Duodenal mucosa (tissue), 2 donors: ENCODE measurements at regions not wholly inside any gene's neighbourhood (a gene's known extent, or its start where the extent isn't known, plus 50 kb on each side); places are given as distances from the start of the nearest gene placed in this dataset.

Experiments
- H3K27ac ChIP-seq: one replicate; pipeline ENCODE4 v1.7.0; 2013; ENCODE audit warnings: low read depth, low read length
- H3K27me3 ChIP-seq, 2 donors: one replicate each; pipeline ENCODE4 v1.7.0; 2013; ENCODE audit warnings: low read length in 2 of 2, control low read depth in 1 of 2; ENCODE audit not compliant: insufficient read depth in 2 of 2, control insufficient read depth in 1 of 2
- H3K36me3 ChIP-seq, 2 donors: one replicate each; pipeline ENCODE4 v1.7.0; 2013; ENCODE audit warnings: low read length in 2 of 2, control low read depth in 1 of 2; ENCODE audit not compliant: insufficient read depth in 2 of 2, control insufficient read depth in 1 of 2
- H3K4me1 ChIP-seq, 2 donors: one replicate each; pipeline ENCODE4 v1.7.0; 2013; ENCODE audit warnings: low read length in 2 of 2, control low read depth in 1 of 2; ENCODE audit not compliant: insufficient read depth in 2 of 2, control insufficient read depth in 1 of 2
- H3K4me3 ChIP-seq, 2 donors: one replicate each; pipeline ENCODE4 v1.7.0; 2013; ENCODE audit warnings: low read length in 2 of 2, low read depth in 1 of 2
- H3K9ac ChIP-seq, 2 donors: one replicate each; pipeline ENCODE4 v1.7.0; 2013; ENCODE audit warnings: low read length in 2 of 2, low read depth in 1 of 2
- H3K9me3 ChIP-seq, 2 donors: one replicate each; pipeline ENCODE4 v1.7.0; 2013; ENCODE audit warnings: low read length in 2 of 2, control low read depth in 1 of 2; ENCODE audit not compliant: control insufficient read depth in 1 of 2

DNA sequence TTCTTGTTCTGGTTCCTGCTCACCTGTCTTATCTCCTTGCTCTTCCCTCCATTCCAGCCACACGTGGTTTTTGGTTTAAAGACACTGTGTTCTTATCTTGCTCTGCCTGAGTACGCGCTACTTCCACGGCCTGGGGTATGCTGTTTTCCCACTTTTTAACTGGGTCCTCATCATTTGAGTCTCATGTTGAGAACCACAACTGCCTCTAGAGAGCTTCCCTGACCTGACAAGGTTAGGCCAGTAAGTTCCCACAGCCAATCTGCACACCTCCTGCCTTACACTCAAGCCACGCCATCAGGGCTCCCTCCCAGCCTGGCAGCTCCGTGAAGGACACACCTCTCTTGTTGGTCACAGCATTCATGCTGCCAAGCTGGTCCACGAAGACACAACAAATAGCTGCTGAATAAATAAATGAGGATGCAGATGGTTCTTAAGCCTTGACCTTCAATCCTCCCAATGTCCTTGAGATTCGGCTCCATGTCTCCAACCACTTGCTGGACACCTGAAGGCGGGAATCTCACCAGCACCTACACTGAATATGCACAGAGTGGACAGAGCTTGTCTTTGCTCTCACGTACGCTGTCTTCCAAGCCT, 201.7 kb upstream of the KLF14 start:
- H3K4me3 ChIP-seq: no peak overlapping the region

DNA sequence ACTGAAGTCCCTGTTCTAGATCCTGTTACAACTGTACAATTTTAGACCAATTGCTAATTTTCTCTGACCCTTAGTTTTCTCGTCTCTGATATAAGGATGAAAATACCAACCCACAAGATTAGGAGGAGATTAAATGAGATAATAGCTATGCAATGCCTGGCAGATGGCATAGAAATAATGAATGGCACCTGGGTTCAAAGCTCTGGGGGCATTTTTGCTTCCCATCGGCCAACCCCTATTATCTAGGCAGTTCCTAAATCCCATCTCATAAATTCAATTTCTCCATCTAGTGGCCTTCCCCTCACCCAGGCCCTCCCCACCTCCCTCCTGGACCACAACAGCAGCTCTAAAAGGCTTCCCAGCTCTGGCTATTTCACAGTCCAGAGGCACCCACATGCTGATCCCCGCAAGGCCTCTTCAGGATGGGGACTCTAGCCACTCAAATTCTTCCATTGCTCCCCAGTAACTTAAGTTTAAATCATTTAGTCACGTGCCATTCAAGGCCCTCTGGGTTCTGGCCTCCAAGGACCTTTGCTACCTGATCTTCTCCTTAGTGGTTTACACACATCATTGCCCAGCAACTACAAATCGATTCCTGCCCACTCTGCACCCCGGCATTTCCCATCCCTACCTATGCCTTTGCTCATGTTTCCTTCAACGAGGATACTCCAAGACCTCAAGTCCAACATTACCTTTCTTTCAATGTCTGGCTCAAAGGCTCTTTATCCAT, 202.4 kb upstream of the KLF14 start:
- Histone ChIP-seq H3K9ac (no peak overlapping the region), H3K9me3 (no peaks in the 10 kb centered on the region), H3K27ac (no peak overlapping the region), H3K36me3 (peaks cover 7 to 9% of the 10 kb centered on the region in 2 donors), H3K4me3 (no peak overlapping the region), H3K27me3 (no peaks in the 10 kb centered on the region), H3K4me1 (peaks cover 20 to 26% of the 10 kb centered on the region in 2 donors)

More for the DNA sequence above, 201.7 kb upstream of the KLF14 start:
- H3K27me3 ChIP-seq: no peaks in the 10 kb centered on the region
- H3K9ac ChIP-seq: no peak overlapping the region
- H3K36me3 ChIP-seq: peaks cover 7 to 9% of the 10 kb centered on the region in 2 donors
- no peaks in the 10 kb centered on the region for H3K9me3 ChIP-seq
- peaks cover 20 to 28% of the 10 kb centered on the region in 2 donors for H3K4me1 ChIP-seq
- H3K27ac ChIP-seq: no peak overlapping the region

DNA sequence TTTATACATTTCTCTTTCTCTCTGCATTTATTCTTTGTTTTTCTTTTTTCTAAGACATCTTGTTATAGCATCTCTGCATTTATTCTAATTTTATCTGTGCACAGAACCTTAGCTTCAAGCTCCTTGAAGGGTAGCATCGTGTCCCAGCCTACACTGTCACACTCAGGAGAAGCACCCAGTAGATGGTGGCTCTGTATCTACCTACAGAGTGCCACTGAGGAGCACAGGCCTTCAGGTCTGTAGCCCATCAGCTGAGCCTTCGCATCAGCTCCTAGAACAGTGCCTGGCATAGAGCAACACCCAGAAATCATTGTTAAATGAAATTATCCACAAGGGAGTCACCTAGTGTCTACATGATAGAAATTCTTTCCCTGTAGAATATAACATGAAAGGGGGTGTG, 203.0 kb upstream of the KLF14 start:
- peaks cover 7 to 9% of the 10 kb centered on the region in 2 donors for H3K36me3 ChIP-seq
- no peaks in the 10 kb centered on the region for H3K27me3 ChIP-seq
- H3K9me3 ChIP-seq: no peaks in the 10 kb centered on the region
- H3K4me3 ChIP-seq: no peak overlapping the region
- no peak overlapping the region for H3K27ac ChIP-seq
- H3K4me1 ChIP-seq: peaks cover 21 to 26% of the 10 kb centered on the region in 2 donors
- no peak overlapping the region for H3K9ac ChIP-seq

DNA sequence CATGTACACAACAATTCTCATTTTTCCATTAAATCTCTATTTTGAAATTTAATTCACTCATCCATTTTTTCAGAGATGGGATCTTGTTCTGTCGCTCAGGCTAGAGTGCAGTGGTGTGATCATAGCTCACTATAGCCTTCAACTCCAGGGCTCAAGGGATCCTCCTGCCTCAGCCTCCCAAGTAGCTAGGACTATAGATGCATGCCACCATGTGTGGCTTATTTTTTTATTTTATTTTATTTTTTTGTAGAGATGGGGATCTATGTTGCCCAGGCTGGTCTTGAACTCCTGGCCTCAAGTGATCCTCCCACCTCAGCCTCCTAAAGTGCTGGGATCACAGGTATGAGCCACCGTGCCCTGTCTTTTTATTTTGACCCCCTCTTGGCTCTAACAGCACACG, 203.8 kb upstream of the KLF14 start:
- Histone ChIP-seq H3K27me3 (no peaks in the 10 kb centered on the region), H3K9me3 (no peaks in the 10 kb centered on the region), H3K4me3 (no peak overlapping the region), H3K36me3 (peaks cover 5 to 7% of the 10 kb centered on the region in 2 donors), H3K4me1 (peaks cover 27 to 34% of the 10 kb centered on the region in 2 donors), H3K9ac (no peak overlapping the region), H3K27ac (no peak overlapping the region)

DNA sequence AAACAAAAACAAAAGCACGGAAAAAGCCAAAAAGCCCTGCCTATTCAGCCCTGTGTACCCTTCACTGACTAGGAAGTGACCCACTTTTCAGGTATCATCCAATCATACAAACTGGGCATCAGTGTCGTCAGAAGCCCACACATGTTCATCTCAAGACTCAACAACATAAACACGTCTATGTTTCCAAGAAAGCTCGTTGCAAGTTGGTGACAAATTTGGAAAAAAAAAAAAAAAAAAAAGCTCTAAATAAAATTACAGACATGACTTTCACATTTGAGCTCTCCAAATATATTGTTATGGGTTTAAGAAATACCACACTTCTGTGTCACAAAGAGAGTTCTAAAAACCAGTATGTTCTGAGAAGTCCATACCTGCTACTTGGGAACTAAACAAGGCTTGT, 204.7 kb upstream of the KLF14 start:
- Histone ChIP-seq H3K9me3 (no peaks in the 10 kb centered on the region), H3K9ac (no peak overlapping the region), H3K4me1 (peaks cover 31 to 42% of the 10 kb centered on the region in 2 donors), H3K4me3 (no peak overlapping the region), H3K36me3 (peaks cover 4 to 7% of the 10 kb centered on the region in 2 donors), H3K27ac (no peak overlapping the region), H3K27me3 (no peaks in the 10 kb centered on the region)

DNA sequence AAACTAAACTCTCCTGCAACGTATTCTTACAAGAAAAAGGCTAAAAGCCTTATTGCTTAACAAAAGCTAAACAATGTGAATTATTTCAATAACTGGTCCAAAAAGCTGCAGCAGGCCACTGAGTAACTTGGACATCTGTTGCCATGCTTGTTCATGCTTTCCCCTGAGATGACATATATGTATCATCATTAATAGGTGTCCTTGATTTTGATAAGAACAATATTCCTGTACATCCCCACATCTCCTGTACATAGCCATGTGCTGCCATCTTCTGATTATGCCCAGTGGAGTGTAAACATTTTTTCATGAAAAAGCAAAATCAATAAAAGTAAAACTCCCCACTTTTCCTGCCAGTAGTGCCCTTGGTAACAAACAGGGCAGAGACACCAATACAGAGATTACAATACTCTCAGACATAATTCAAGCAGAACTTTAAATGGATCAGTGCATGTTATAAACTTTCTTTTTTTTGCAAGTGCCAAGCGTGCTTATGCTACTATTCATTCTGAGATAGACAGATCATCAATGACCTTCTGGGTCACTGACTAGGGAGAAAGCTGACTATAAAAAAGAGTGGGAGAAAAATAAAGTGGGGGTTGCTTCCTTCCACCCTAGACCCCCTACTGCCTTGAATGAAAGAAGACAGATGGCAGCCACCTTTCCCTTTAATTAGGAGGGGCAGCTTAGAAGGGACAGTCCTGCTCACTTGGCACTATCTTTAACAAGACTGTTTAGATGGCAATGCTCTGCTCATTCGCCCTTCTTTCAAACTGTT, 205.5 kb upstream of the KLF14 start:
- no peaks in the 10 kb centered on the region for H3K27me3 ChIP-seq
- H3K4me3 ChIP-seq: peak overlapping the region; percentile 71 to 82
- no peaks in the 10 kb centered on the region for H3K9me3 ChIP-seq
- H3K36me3 ChIP-seq: peaks cover 4 to 7% of the 10 kb centered on the region in 2 donors
- H3K27ac ChIP-seq: peak overlapping the region; percentile 25
- peak overlapping the region; percentile 48 to 90 for H3K9ac ChIP-seq
- peaks cover 36 to 47% of the 10 kb centered on the region in 2 donors for H3K4me1 ChIP-seq

- H3K9ac ChIP-seq: peak overlapping the region; percentile 83 to 90
- H3K27ac ChIP-seq: peak overlapping the region; percentile 25
Observed at GRCh38 chr7:130940326-130940725, 206.3 kb upstream of the KLF14 start.

GRCh38 chr7:130940907-130941306, 206.9 kb upstream of the KLF14 start:
- H3K4me3 ChIP-seq: peak overlapping the region; percentile 71 to 82
- H3K9ac ChIP-seq: peak overlapping the region; percentile 83 to 90

More at GRCh38 chr7:130940326-130940725, 206.3 kb upstream of the KLF14 start:
- Histone ChIP-seq H3K36me3 (peaks cover 4 to 7% of the 10 kb centered on the region in 2 donors), H3K27me3 (no peaks in the 10 kb centered on the region), H3K4me3 (peak overlapping the region; percentile 71 to 82), H3K4me1 (peaks cover 36 to 47% of the 10 kb centered on the region in 2 donors), H3K9me3 (no peaks in the 10 kb centered on the region)

GRCh38 chr7:130941322-130942210, 207.6 kb upstream of the KLF14 start:
- Histone ChIP-seq H3K27ac (peak overlapping the region; percentile 79), H3K4me3 (peak overlapping the region; percentile 71 to 82), H3K36me3 (no peaks in the 10 kb centered on the region), H3K4me1 (peaks cover 39% of the 10 kb centered on the region in 2 donors), H3K9me3 (no peaks in the 10 kb centered on the region), H3K27me3 (no peaks in the 10 kb centered on the region), H3K9ac (peak overlapping the region; percentile 83 to 90)

More at GRCh38 chr7:130940907-130941306, 206.9 kb upstream of the KLF14 start:
- peaks cover 1 to 2% of the 10 kb centered on the region in 2 donors for H3K36me3 ChIP-seq
- peaks cover 39 to 44% of the 10 kb centered on the region in 2 donors for H3K4me1 ChIP-seq
- H3K27ac ChIP-seq: peak overlapping the region; percentile 79
- no peaks in the 10 kb centered on the region for H3K27me3 ChIP-seq
- no peaks in the 10 kb centered on the region for H3K9me3 ChIP-seq
